Body of pancreas (tissue), 4 donors: ENCODE measurements at regions not wholly inside any gene's neighbourhood (a gene's known extent, or its start where the extent isn't known, plus 50 kb on each side); places are given as distances from the start of the nearest gene placed in this dataset.

Experiments
- ATAC-seq: fragments of 150-250 bp; one replicate; pipeline ENCODE4 v1.9.1; 2016
- DNase-seq, 4 donors: peaks; one replicate each; pipeline ENCODE4 v3.0.0-alpha.2; 2019
- H3K27ac ChIP-seq, 4 donors: fragments of 200-600 bp; sonication (generic); 1 replicate in 3 of 4; 2 replicates in 1 of 4; pipeline versions ENCODE4 v1.5.1 to v1.6.1; 2016 to 2019; ENCODE audit warnings: mild to moderate bottlenecking in 1 of 4, mixed read lengths in 1 of 4, moderate library complexity in 1 of 4
- H3K27me3 ChIP-seq, 2 donors: fragments of 200-600 bp; sonication (generic); one replicate each; pipeline ENCODE4 v1.6.0; 2016; ENCODE audit warnings: mild to moderate bottlenecking in 1 of 2
- H3K36me3 ChIP-seq, 2 donors: fragments of 200-600 bp; sonication (generic); replicated peaks in 1 of 2; 2 replicates each; pipeline ENCODE4 v1.5.1; 2016; ENCODE audit warnings: low read depth in 2 of 2; ENCODE audit not compliant: insufficient read depth in 1 of 2
- H3K4me1 ChIP-seq: fragments of 200-600 bp; sonication (generic); one replicate; pipeline ENCODE4 v1.6.0; 2016
- H3K4me3 ChIP-seq, 2 donors: fragments of 200-600 bp; sonication (generic); 1 replicate in 1 of 2; 2 replicates in 1 of 2; pipeline ENCODE4 v1.5.1; 2016 to 2019
- H3K9me3 ChIP-seq, 3 donors: fragments of 200-600 bp; sonication (generic); 1 replicate in 2 of 3; 2 replicates in 1 of 3; pipeline ENCODE4 v1.5.1; 2016
- CTCF ChIP-seq, 7 experiments: fragments of 450-650 bp in 4 of 7; fragments of 200-600 bp in 3 of 7; sonication (generic) in 3 of 7; IDR thresholded peaks; one replicate each; pipeline ENCODE4 v1.5.1; 2016 to 2019; ENCODE audit warnings: antibody characterized with exemption in 7 of 7
- POLR2A ChIP-seq, 3 donors: fragments of 450-650 bp; IDR thresholded peaks; one replicate each; pipeline ENCODE4 v1.6.1; 2016; ENCODE audit warnings: antibody characterized with exemption in 3 of 3, mild to moderate bottlenecking in 2 of 3
- WGBS, 2 donors: methylation state at CpG; one replicate each; pipeline ENCODE4 v1.1.5; 2017; 5-methylcytosine and 5-hydroxymethylcytosine counted together
- intact Hi-C: fragments of 100-400 bp; cut with DNase I; formaldehyde crosslinking; loops from one replicate; pipeline ENCODE4 v1.15.1; 2023

GRCh38 chr5:87099291-87099839 lies 168.3 kb upstream of the RASA1 start:
- H3K36me3 ChIP-seq = no peaks in the 10 kb centered on the region
- TF ChIP-seq CTCF (IDR thresholded peaks at IDR 0.05) = no peak
- no peak for TF ChIP-seq POLR2A (IDR thresholded peaks at IDR 0.05)
- no peak overlapping the region for H3K27ac ChIP-seq
- ATAC-seq (no peak), DNase-seq (no peak)
- H3K4me3 ChIP-seq = no peak overlapping the region
- no peaks in the 10 kb centered on the region for H3K9me3 ChIP-seq
- H3K4me1 ChIP-seq = no peaks in the 10 kb centered on the region
- WGBS, 2 donors = 48 to 67% methylated on average over 1 of the region's 1 CpG
- intact Hi-C loops = no loop called here
- no peaks in the 10 kb centered on the region for H3K27me3 ChIP-seq

- no peak for TF ChIP-seq CTCF (IDR thresholded peaks at IDR 0.05)
- TF ChIP-seq POLR2A (IDR thresholded peaks at IDR 0.05) = no peak
- no peaks in the 10 kb centered on the region for H3K36me3 ChIP-seq
- DNase-seq = no peak
- H3K27me3 ChIP-seq = no peaks in the 10 kb centered on the region
- intact Hi-C loops = no loop called here
- H3K4me3 ChIP-seq = no peak overlapping the region
- no peaks in the 10 kb centered on the region for H3K4me1 ChIP-seq
- no peaks in the 10 kb centered on the region for H3K9me3 ChIP-seq
- ATAC-seq = no peak
- H3K27ac ChIP-seq = no peak overlapping the region
These were observed 167.7 kb upstream of the RASA1 start for GRCh38 chr5:87099968-87100367.

GRCh38 chr5:87101321-87101720 lies 166.4 kb upstream of the RASA1 start:
- no peak overlapping the region for H3K27ac ChIP-seq
- no peaks in the 10 kb centered on the region for H3K36me3 ChIP-seq
- 30% methylated on average over 3 of the region's 3 CpGs for WGBS, 2 donors
- H3K4me1 ChIP-seq = no peaks in the 10 kb centered on the region
- no peak overlapping the region for H3K4me3 ChIP-seq
- H3K27me3 ChIP-seq = no peaks in the 10 kb centered on the region
- no peaks in the 10 kb centered on the region for H3K9me3 ChIP-seq
- intact Hi-C loops = no loop called here
- no peak for ATAC-seq
- no peak for DNase-seq
- TF ChIP-seq CTCF (IDR thresholded peaks at IDR 0.05) = no peak
- TF ChIP-seq POLR2A (IDR thresholded peaks at IDR 0.05) = no peak

GRCh38 chr5:87102841-87103240 lies 164.8 kb upstream of the RASA1 start:
- Histone ChIP-seq H3K9me3 (no peaks in the 10 kb centered on the region), H3K27me3 (no peaks in the 10 kb centered on the region), H3K27ac (no peak overlapping the region), H3K4me1 (no peaks in the 10 kb centered on the region), H3K4me3 (no peak overlapping the region), H3K36me3 (no peaks in the 10 kb centered on the region)
- no peak for DNase-seq
- no peak for ATAC-seq
- intact Hi-C loops = no loop called here
- 53 to 55% methylated on average over 1 of the region's 1 CpG for WGBS, 2 donors
- no peak for TF ChIP-seq POLR2A (IDR thresholded peaks at IDR 0.05)
- TF ChIP-seq CTCF (IDR thresholded peaks at IDR 0.05) = no peak

- DNase-seq (no peak), ATAC-seq (no peak)
- Histone ChIP-seq H3K4me3 (no peak overlapping the region), H3K36me3 (no peaks in the 10 kb centered on the region), H3K27me3 (no peaks in the 10 kb centered on the region), H3K9me3 (no peaks in the 10 kb centered on the region), H3K27ac (no peak overlapping the region), H3K4me1 (no peaks in the 10 kb centered on the region)
- intact Hi-C loops = no loop called here
- no peak for TF ChIP-seq CTCF (IDR thresholded peaks at IDR 0.05)
- TF ChIP-seq POLR2A (IDR thresholded peaks at IDR 0.05) = no peak
These were observed 163.9 kb upstream of the RASA1 start for GRCh38 chr5:87103616-87104287.
